GM18505 (cell line): ENCODE measurements at regions not wholly inside any gene's neighbourhood (a gene's known extent, or its start where the extent isn't known, plus 50 kb on each side); places are given as distances from the start of the nearest gene placed in this dataset.

Source experiments
- ATAC-seq: cut with Tn5 transposase; IDR thresholded peaks from one replicate; pipeline ENCODE4 v1.9.1; 2021; ENCODE audit not compliant: unreplicated experiment
- POLR2A ChIP-seq: IDR thresholded peaks from 4 replicates; pipeline ENCODE4 v1.6.1; 2011; ENCODE audit warnings: borderline replicate concordance; ENCODE audit not compliant: insufficient read depth, insufficient read length; ENCODE audit errors: extremely low read depth

GRCh38 chr5:101942321-101942882 lies 353.7 kb downstream of the SLCO4C1 start:
- TF ChIP-seq POLR2A, result no peak
- peak; percentile 81 for ATAC-seq

GRCh38 chr5:101937041-101937440 lies 359.0 kb downstream of the SLCO4C1 start:
- ATAC-seq, result no peak
- TF ChIP-seq POLR2A, result no peak

- no peak for ATAC-seq
- TF ChIP-seq POLR2A, result no peak
These were observed 361.0 kb downstream of the SLCO4C1 start for GRCh38 chr5:101935086-101935485.

- no peak for ATAC-seq
- TF ChIP-seq POLR2A, result no peak
These were observed 363.5 kb downstream of the SLCO4C1 start for GRCh38 chr5:101932599-101932998.

- TF ChIP-seq POLR2A, result no peak
- no peak for ATAC-seq
These were observed 366.5 kb downstream of the SLCO4C1 start for GRCh38 chr5:101929628-101930027.

GRCh38 chr5:101917166-101917565 lies 378.9 kb downstream of the SLCO4C1 start:
- no peak for TF ChIP-seq POLR2A
- no peak for ATAC-seq

GRCh38 chr5:101915554-101915953 lies 380.5 kb downstream of the SLCO4C1 start:
- no peak for TF ChIP-seq POLR2A
- no peak for ATAC-seq

GRCh38 chr5:101904736-101905135 lies 391.3 kb downstream of the SLCO4C1 start:
- no peak for TF ChIP-seq POLR2A
- no peak for ATAC-seq

GRCh38 chr5:101897914-101898313 lies 398.2 kb downstream of the SLCO4C1 start:
- no peak for ATAC-seq
- TF ChIP-seq POLR2A, result no peak

GRCh38 chr5:101894985-101895384 lies 401.1 kb downstream of the SLCO4C1 start:
- no peak for ATAC-seq
- no peak for TF ChIP-seq POLR2A

- no peak for ATAC-seq
- no peak for TF ChIP-seq POLR2A
These were observed 417.9 kb downstream of the SLCO4C1 start for GRCh38 chr5:101878190-101878589.

GRCh38 chr5:101877451-101877850 lies 418.6 kb downstream of the SLCO4C1 start:
- no peak for ATAC-seq
- TF ChIP-seq POLR2A, result no peak

GRCh38 chr5:101866473-101866872 lies 429.6 kb downstream of the SLCO4C1 start:
- no peak for TF ChIP-seq POLR2A
- ATAC-seq, result no peak

- no peak for TF ChIP-seq POLR2A
- no peak for ATAC-seq
These were observed 435.5 kb downstream of the SLCO4C1 start for GRCh38 chr5:101860563-101860962.

GRCh38 chr5:101860145-101860544 lies 435.9 kb downstream of the SLCO4C1 start:
- TF ChIP-seq POLR2A, result no peak
- ATAC-seq, result no peak
